ENCODE measurements at regions not wholly inside any gene's neighbourhood (a gene's known extent, or its start where the extent isn't known, plus 50 kb on each side); places are given as distances from the start of the nearest gene placed in this dataset.
"Not testable (repeated sequence)": the region's sequence is repeated elsewhere in the genome, so short reads cannot be mapped to it uniquely, and the experiment has no call there.

DNA sequence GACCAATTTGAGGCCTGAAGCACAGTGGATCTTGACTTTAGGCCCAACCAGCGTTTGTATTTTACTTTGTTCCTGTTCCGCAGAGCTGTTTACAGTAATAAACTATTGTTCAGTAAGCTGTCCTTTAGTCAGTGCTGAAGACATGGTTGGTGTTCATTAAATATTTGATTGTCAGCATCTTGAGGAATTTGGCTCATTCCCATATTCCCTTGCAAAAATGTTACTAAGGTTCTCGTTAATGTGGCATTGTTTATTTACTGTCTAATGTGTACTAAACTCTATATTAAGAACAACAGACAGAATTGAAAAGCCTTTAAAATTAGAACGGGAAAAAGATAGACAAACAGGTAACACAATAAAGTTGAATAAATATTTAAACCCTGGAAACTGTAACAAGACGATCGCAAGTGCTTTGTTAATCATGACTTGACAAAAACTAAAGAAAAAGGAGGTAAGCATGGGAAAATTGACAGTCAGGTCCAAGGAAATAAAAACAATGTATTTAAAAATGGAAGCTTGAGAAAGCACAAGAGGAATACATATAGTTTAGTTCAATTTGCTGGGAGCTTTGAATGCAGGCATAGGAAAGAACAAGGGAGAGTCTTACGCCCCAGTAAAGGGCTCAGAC lies 1060.8 kb upstream of the CRIM1 start:
- DNase-seq (ENCODE audit: low read depth, low spot score), result no peak
- in situ Hi-C loops (cut with HindIII; ENCODE audit: low pct_unique_long_range_greater_than_20kb, low sequenced_read_pairs), result no loop called here

GRCh38 chr2:35293261-35293660 lies 1062.3 kb upstream of the CRIM1 start:
- DNase-seq (ENCODE audit: low read depth, low spot score), result no peak
- in situ Hi-C loops (cut with HindIII; ENCODE audit: low pct_unique_long_range_greater_than_20kb, low sequenced_read_pairs), result no loop called here

- no peak for DNase-seq (ENCODE audit: low read depth, low spot score)
- in situ Hi-C loops (cut with HindIII; ENCODE audit: low pct_unique_long_range_greater_than_20kb, low sequenced_read_pairs), result no loop called here
Measured at GRCh38 chr2:35292199-35292598, 1063.4 kb upstream of the CRIM1 start.

GRCh38 chr2:35281702-35282101 lies 1073.9 kb upstream of the CRIM1 start:
- in situ Hi-C loops (cut with HindIII; ENCODE audit: low pct_unique_long_range_greater_than_20kb, low sequenced_read_pairs), result no loop called here
- no peak for DNase-seq (ENCODE audit: low read depth, low spot score)

DNA sequence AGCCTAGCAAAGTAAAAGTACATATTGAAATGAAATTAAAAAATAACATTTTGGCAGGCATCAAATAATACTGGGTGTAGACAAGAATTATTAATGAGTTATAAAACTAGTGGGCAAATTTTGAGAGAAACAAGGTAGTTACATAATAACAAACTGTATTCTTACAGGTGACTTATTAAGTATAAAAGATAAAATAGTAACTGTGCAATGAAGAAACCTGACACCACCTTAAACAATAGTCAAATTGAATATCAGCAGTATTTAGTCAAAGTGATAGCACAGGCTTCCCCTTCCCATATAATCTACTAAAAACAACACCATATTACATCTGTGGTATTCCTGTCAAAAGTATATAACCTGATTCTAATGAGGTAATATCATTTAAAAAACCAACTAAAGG lies 1099.8 kb upstream of the CRIM1 start:
- DNase-seq (ENCODE audit: low read depth, low spot score), result no peak
- in situ Hi-C loops (cut with HindIII; ENCODE audit: low pct_unique_long_range_greater_than_20kb, low sequenced_read_pairs), result no loop called here

- DNase-seq (ENCODE audit: low read depth, low spot score), result peak; percentile 4
- in situ Hi-C loops (cut with HindIII; ENCODE audit: low pct_unique_long_range_greater_than_20kb, low sequenced_read_pairs), result no loop called here
Measured at GRCh38 chr2:35251156-35251555, 1104.4 kb upstream of the CRIM1 start.

DNA sequence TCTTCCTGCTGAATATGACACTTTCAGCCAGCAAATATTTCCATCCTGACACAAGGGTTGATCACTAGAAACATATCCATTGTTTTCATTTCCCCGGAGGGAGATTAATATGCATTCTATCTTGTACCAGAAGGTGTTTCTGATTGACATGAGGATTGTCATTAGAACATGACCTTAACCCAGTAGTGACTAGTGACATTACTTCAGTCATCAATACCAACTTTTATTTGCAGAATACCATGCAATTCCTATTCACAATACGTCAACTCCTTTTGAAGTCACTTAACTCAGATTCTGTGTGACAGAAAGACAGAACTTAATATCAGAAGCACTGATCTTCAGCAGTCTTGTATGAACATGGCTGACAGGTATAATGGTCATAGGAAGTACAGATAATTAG lies 1108.9 kb upstream of the CRIM1 start:
- in situ Hi-C loops (cut with HindIII; ENCODE audit: low pct_unique_long_range_greater_than_20kb, low sequenced_read_pairs), result no loop called here
- DNase-seq (ENCODE audit: low read depth, low spot score), result no peak

DNA sequence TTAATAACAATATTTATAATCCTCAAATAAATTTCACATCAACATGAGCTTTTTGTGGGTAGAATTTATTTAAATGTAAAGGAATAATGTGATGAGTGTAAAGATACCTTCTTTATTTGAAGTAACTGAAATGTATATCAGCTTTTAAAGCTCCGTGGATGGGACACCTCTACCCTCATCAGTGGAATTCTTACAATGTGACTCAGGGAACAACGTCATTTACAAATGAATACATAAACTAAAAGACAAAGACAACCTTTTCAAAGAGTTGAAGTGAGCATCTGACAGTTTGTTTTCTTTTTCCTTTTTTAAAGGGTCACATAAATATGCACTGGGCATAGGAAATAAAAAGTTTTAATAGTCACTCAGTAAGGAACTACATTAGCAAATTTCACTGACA lies 1127.0 kb upstream of the CRIM1 start:
- in situ Hi-C loops (cut with HindIII; ENCODE audit: low pct_unique_long_range_greater_than_20kb, low sequenced_read_pairs), result no loop called here
- DNase-seq (ENCODE audit: low read depth, low spot score), result no peak

DNA sequence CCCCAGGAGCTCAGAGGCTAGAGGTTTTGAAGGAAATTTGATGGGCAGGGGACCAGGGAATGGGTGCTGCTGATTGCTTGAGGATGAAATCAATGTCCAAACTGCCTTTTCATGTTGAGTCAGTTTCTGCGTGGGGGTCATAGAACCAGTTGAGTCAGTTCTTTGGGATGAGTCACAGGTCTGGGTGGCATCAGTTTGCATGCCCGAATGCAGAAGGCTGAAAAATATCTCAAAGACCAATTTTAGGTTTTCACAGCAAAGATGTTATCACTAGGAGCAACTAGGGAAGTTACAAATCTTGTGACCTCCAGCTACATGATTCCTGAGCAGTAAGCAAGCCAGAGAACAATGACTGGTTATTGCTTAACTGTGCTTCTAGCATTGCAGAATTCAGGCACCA lies 1135.1 kb upstream of the CRIM1 start:
- no peak for DNase-seq (ENCODE audit: low read depth, low spot score)
- in situ Hi-C loops (cut with HindIII; ENCODE audit: low pct_unique_long_range_greater_than_20kb, low sequenced_read_pairs), result no loop called here

DNA sequence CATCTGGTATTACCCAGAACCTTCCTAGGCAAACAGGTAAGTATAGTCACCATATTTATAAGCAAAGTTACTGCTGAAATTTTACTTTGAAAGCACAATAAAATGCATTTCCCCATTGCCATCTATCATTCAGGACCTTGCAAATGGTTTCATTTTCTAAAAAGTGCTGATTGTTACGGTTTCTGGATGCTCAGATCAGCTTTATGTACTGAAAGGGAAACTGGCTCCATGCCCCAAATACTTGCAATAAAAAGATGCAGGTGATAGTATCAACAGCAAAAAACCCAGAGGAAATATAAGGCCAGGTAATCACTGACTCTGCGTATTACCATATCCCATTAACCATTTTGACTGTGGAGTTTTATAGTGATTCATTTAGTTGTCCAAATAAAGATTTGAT lies 1150.7 kb upstream of the CRIM1 start:
- DNase-seq (ENCODE audit: low read depth, low spot score), result no peak
- in situ Hi-C loops (cut with HindIII; ENCODE audit: low pct_unique_long_range_greater_than_20kb, low sequenced_read_pairs), result no loop called here

DNA sequence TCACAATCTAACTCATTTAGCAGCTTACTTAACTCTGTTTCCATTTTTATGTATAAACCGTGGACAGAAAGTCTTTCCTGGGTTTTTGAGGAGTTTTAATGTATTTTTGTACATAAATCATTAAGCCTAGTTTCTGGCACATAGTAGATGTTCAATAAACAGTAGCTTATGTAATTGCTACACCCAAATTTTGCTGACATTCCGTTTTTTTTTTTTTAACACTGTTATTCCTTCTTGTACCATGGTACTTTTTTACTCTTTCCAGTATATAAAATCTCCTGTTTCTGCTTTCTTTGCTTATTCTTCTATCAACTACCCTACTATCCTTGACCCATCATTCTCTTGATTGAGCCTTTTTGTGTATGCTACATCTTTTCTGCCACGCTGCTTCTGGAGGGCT lies 1151.3 kb upstream of the CRIM1 start:
- no peak for DNase-seq (ENCODE audit: low read depth, low spot score)
- in situ Hi-C loops (cut with HindIII; ENCODE audit: low pct_unique_long_range_greater_than_20kb, low sequenced_read_pairs), result no loop called here

DNA sequence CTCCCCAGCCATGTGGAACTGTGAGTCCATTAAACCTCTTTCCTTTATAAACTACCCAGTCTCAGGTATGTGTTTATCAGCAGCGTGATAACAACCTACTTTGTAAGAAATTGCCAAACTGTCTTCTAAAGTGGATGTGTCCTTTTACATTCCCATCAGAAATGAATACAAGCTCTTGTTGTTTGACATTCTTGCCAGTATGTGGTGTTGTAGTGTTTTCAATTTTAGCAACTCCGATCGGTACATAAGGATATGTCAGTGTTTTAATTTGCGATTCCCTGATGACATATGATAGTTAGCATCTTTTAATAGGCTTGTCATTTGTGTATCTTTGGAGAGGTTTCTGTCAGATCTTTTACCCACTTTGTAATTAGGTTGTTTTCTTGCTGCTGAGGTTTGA lies 1156.3 kb upstream of the CRIM1 start:
- in situ Hi-C loops (cut with HindIII; ENCODE audit: low pct_unique_long_range_greater_than_20kb, low sequenced_read_pairs), result no loop called here

GRCh38 chr2:35185861-35186412 lies 1169.6 kb upstream of the CRIM1 start:
- in situ Hi-C loops (cut with HindIII; ENCODE audit: low pct_unique_long_range_greater_than_20kb, low sequenced_read_pairs), result no loop called here
- no peak for DNase-seq (ENCODE audit: low read depth, low spot score)

More for the DNA sequence above, 1156.3 kb upstream of the CRIM1 start:
- DNase-seq (ENCODE audit: low read depth, low spot score), result peak; percentile 69

GRCh38 chr2:35184471-35184870 lies 1171.1 kb upstream of the CRIM1 start:
- in situ Hi-C loops (cut with HindIII; ENCODE audit: low pct_unique_long_range_greater_than_20kb, low sequenced_read_pairs), result no loop called here
- DNase-seq (ENCODE audit: low read depth, low spot score), result peak; percentile 93

- DNase-seq (ENCODE audit: low read depth, low spot score); in situ Hi-C loops (cut with HindIII; ENCODE audit: low pct_unique_long_range_greater_than_20kb, low sequenced_read_pairs): not testable (repeated sequence)
Measured at GRCh38 chr2:35176726-35177125, 1178.9 kb upstream of the CRIM1 start.

DNA sequence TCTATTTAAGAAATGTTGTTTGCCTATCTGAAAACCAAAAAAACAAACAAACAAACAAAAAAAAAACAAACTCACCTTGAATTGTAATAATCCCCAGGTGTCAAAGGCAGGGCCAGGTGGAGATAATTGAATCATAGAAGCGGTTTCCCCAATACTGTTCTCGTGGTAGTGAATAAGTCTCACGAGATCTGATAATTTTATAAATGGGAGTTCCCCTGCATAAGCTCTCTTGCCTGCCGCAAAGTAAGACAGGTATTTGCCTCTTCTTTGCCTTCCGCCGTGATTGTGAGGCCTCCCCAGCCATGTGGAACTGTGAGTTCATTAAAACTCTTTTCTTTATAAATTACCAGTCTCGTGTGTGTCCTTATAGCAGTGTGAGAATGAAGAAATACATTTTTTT lies 1180.7 kb upstream of the CRIM1 start:
- in situ Hi-C loops (cut with HindIII; ENCODE audit: low pct_unique_long_range_greater_than_20kb, low sequenced_read_pairs), result no loop called here
- no peak for DNase-seq (ENCODE audit: low read depth, low spot score)

GRCh38 chr2:35172687-35173086 lies 1182.9 kb upstream of the CRIM1 start:
- DNase-seq (ENCODE audit: low read depth, low spot score), result no peak
- in situ Hi-C loops (cut with HindIII; ENCODE audit: low pct_unique_long_range_greater_than_20kb, low sequenced_read_pairs), result no loop called here

DNA sequence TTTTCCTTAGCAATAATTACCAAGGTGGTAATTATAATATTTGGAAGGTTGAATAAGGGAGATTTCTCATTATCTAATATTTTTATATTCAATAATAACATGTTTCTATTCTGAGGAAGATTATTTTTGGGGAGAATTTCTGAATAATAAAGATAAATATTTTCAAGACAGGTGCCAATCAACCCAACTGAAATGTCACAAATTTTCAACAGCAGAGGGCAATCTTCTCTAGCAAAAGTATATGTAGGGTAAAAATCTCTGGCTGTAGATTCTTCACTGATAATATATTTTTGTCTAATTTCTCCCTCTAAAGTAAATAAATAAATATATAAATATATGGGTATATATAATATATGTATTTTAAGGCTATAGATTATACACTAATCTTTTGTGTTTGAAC lies 1187.2 kb upstream of the CRIM1 start:
- in situ Hi-C loops (cut with HindIII; ENCODE audit: low pct_unique_long_range_greater_than_20kb, low sequenced_read_pairs), result no loop called here
- peak; percentile 56 for DNase-seq (ENCODE audit: low read depth, low spot score)

- DNase-seq (ENCODE audit: low read depth, low spot score), result no peak
- in situ Hi-C loops (cut with HindIII; ENCODE audit: low pct_unique_long_range_greater_than_20kb, low sequenced_read_pairs), result no loop called here
Measured at GRCh38 chr2:35163948-35164347, 1191.6 kb upstream of the CRIM1 start.

GRCh38 chr2:35160871-35161270 lies 1194.7 kb upstream of the CRIM1 start:
- in situ Hi-C loops (cut with HindIII; ENCODE audit: low pct_unique_long_range_greater_than_20kb, low sequenced_read_pairs), result no loop called here
- no peak for DNase-seq (ENCODE audit: low read depth, low spot score)
